ENCODE measurements at regions not wholly inside any gene's neighbourhood (a gene's known extent, or its start where the extent isn't known, plus 50 kb on each side); places are given as distances from the start of the nearest gene placed in this dataset.

GRCh38 chr5:142529626-142530278 lies 156.1 kb downstream of the FGF1 start:
- TF ChIP-seq CTCF (IDR thresholded peaks at IDR 0.05): no peak
- no peak for TF ChIP-seq POLR2A (IDR thresholded peaks at IDR 0.05)

Data from lower leg skin (tissue), 3 donors.